HG03432 (cell line): ENCODE measurements at regions not wholly inside any gene's neighbourhood (a gene's known extent, or its start where the extent isn't known, plus 50 kb on each side); places are given as distances from the start of the nearest gene placed in this dataset.

ENCODE experiments used
- ATAC-seq: cut with Tn5 transposase; IDR thresholded peaks from one replicate; pipeline ENCODE4 v1.9.1; 2021; ENCODE audit warnings: mild to moderate bottlenecking, moderate library complexity; ENCODE audit not compliant: unreplicated experiment

DNA sequence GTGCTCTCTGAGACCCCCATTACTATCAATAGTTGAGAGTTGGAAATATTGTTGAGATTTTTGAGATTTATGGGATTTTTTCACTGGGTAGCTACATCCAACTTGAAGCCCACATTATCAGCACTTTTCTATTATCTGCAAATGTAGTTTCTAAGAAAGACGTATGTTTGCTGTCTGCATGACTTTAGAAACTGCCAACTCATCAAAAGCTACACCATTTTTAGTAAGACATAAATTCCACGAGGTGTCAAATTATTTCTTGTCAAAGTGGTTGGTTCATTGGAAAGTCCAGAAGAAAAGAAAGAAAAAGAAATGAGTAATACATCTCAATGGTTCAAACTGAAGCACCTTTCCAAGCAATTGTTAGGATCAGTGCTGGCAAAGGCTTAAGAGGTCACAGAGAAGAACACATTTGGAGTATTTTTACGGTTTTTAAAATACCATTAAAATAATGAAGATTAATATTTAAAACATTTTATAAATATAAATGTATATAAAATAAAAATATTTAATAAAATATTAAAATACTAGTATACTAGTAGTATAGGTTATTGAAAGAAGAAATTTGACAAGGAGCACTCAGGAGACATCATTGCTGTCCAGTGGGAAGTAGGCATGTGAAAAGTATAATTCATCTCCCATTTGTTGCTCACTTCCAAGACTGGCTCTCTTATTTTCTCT lies 463.5 kb downstream of the TAFA4 start:
- no peak for ATAC-seq

GRCh38 chr3:68467465-68467864 lies 464.9 kb downstream of the TAFA4 start:
- no peak for ATAC-seq

DNA sequence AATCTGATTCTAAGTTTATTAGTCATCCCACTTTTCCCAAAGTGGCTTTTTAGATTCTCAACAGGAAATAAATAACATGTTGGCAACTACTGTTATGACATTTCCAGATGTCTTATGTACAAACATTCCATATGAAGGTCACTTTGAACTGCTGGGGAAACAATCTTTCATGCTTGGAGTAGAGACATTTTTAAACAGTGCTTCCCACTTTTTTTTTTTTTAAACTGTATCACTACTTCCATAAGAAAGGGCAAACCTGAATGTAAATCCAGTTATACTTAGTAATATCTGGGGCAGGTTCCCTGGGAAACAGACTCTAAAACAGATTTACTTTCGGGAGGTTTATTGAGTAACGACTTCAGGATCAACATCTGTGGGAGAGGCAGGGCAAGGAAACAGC lies 473.8 kb downstream of the TAFA4 start:
- no peak for ATAC-seq

GRCh38 chr3:68448510-68449383 lies 483.6 kb downstream of the TAFA4 start:
- no peak for ATAC-seq

GRCh38 chr3:68447885-68448284 lies 484.5 kb downstream of the TAFA4 start:
- ATAC-seq, result no peak

DNA sequence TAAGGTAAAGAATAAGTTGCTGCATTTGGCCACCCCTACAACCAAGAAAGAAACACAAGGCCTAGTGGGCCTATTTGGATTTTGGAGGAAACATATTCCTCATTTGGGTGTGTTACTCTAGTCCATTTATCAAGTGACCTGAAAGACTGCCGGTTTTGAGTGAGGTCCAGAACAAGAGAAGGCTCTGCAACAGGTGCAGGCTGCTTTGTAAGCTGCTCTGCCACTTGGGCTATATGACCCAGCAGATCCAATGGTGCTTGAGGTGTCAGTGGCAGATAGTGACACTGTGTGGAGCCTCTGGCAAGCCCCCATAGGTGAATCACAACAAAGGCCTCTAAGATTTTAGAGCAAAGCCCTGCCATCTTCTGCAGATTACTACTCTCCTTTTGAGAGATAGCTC lies 491.3 kb downstream of the TAFA4 start:
- ATAC-seq, result no peak

DNA sequence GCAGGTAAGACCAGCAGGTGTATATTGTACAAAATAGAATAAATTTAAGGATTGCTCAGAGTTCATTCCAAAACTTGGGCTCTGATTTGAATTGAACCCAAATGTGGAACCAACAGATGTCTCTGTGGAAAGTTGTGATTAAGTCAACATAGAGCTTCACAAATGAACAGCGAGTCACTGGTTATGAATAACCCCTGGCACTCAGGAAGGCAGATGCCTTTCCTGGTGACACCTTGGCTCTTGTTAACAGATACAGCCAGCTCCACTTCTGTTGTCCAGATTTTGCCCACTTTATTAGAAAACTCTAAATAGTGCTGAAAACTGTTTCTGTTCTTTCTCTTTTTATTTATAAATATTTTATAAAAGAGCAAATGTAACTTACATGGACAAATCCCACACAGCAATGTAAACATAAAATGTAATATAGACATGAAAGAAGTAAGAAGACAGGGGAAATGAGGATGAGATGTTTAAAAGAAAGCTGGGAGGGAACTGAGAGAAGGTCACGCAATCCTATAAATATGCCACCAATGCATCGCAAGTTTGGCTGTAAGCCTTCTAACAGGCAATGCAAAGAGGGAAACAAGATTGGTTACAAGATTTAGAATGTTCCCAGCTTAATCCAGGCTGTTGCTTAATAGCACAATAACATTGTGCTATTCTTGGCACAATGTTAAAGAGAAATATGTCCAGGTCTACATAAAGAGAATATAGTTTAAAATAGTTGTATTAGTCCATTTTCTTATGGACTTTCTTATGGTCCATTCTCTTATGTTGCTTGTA lies 495.5 kb downstream of the TAFA4 start:
- no peak for ATAC-seq

GRCh38 chr3:68428495-68428894 lies 503.9 kb downstream of the TAFA4 start:
- no peak for ATAC-seq

GRCh38 chr3:68424796-68425460 lies 507.4 kb downstream of the TAFA4 start:
- no peak for ATAC-seq

GRCh38 chr3:68408626-68409025 lies 523.7 kb downstream of the TAFA4 start:
- no peak for ATAC-seq

DNA sequence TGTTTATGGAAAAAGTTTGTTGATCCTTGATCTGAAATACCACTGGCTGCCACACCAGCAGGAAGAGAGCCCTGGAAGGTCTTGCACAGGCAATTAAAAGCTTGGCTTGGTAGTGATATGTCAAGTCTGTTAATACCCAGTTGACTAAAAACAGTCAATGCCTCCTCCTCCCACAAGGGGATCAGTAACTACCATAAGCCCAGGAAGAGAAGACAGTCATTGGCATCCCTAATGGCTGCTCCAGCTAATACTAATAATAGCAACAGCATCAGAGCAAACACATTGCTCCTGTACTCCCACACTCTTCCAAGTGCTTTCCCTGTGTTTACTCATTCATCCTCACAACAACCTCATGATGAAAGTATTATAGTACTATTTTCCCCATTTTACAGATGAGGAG lies 528.6 kb downstream of the TAFA4 start:
- ATAC-seq, result no peak

DNA sequence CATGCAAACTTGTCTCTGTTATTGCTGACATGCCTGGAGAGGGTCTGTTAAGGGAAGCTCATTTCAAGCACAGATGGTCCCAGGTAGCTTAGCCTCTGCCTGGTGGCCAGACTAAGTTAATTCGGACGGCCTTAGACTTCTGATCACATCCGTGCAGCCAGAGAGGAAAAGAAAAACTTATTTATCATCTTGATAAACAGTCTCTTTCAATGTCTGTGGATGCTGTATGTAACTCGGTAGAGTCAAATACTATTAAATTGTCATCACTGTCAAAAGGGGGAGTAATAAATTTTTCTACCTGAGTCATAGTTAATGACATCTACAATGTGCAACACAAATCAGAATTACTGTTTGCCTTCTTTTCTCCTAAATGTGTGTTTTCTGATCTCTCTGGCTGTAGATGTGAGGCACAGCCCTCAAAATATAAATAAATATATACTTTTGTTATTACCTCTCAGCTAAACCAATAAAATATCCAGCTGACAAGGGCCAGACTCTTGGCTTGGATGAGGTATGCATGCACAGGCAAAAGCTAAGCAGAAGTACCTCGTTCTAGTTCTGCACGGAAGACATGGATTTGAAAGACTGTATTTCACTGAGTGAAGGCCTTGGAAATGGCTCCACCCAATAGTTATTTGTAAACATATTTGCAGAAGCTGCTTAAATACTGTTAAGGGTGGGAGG lies 530.0 kb downstream of the TAFA4 start:
- no peak for ATAC-seq

DNA sequence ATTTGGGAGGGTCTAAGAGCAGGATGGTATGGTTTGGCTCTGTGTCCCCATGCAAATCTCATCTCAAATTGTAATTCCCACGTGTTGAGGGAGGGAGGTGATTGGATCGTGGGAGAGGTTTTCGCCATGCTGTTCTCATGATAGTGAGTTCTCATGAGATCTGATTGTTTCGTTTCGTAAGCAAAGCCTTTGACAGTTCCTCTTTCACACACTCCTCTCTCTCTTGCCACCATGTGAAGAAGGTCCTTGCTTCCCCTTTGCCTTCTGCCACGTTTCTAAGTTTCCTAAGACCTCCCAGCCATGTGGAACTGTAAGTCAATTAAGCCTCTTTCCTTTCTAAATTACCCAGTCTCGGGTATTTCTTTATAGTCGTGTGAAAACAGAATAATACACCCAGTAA lies 553.7 kb downstream of the TAFA4 start:
- ATAC-seq, result no peak

DNA sequence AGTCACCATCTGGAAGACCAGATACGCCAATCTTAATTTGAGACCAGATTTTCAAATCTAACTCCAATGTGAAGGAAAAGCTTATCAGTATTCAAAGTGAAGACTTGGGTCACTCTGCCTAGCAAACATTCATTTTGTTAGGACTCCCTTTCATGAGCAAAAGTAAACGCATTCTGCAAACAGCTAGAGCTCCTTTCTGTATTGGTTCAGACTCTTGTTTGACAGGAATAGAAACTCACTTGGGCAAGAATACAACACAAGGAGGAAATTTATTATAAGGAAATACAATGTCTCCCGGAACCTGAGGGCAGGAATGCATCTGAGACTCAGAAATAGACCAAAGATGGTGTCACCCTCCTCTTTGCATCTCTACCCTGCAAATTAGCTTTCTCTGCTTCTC lies 558.6 kb downstream of the TAFA4 start:
- no peak for ATAC-seq

GRCh38 chr3:68363796-68364195 lies 568.6 kb downstream of the TAFA4 start:
- no peak for ATAC-seq

- ATAC-seq, result no peak
These were observed 571.9 kb downstream of the TAFA4 start for GRCh38 chr3:68360492-68360891.

DNA sequence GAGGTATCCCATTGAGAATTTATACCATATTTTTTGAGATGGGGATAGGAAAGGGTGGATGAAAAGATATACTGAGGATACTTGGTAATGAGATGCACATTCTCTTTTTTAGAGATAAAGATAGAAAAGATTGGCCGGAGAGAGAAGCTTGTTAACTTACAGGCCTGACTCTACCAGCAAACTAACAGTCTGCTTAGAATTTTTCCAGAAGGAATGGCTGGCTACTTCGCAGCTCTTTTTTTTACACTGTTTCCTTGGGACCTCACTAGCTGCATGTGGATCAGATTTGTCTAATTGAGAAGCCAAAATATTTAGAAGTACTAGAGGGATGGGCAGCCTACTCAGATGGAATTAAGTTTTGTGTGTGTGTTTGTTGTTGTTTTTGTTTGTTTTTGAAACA lies 586.6 kb downstream of the TAFA4 start:
- no peak for ATAC-seq

DNA sequence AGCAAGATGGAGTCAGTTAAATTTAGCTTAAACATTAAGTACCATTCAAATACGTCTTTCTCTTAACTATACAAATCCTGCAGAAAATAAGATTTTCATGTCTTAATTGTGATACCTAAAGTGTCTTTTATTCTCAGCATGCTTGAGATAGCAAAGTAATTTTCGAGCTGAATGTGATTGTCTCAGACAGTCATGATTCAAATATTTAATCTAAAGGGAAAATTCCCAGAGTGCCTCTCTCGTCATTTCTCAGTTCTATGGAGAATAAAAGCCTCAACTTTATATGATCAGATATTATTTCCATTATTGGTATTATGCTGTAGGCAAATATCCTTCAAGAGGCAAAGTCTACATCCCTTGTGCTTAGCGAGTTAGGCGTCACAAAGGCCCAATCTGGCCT lies 589.9 kb downstream of the TAFA4 start:
- no peak for ATAC-seq

DNA sequence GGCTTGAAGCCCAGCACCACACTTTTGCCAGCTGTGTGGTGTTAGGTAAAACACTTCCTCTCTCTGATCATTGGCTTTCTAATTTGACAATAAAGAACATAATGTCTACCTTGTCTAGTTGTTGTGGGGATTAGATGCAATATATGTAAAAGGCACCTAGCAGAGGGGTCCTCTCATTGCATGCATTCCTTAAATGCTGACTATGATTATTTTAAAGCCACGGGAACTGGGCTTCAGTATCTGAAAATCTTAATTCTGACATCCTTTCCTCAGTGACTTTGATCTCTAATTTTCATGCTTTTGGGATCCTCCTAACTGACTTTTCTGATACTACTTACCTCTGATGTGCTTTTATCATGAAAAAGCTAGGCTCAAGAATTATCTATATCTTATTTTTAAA lies 596.3 kb downstream of the TAFA4 start:
- ATAC-seq, result no peak

DNA sequence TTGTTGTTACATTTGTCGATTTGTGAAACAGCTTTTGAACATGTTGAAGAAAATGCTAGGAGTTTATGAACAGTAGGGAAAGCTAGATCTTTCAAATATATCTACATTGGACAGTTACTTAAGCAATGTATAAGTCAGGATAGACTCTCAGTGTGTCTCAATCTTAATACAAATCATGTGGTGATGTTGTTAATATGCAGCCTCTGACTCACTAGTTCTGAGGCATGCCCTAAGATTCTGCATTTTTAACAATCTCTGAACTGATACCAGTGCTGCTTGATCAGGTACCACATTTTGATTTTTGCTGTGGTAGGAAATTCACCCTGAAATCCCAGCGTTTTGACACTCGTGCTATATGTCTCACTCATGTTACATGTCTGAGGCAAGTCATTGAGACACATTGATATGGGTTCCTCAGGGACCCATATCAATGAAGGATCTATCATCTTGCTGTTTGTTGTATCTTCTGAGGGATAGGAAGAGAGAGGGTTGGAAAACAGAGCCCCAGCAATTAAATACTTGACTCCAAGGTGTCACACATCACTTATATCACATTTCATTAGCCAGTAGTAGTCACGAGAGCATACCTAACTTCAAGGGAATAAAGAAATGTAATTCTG lies 597.9 kb downstream of the TAFA4 start:
- no peak for ATAC-seq
